ENCODE measurements at regions not wholly inside any gene's neighbourhood (a gene's known extent, or its start where the extent isn't known, plus 50 kb on each side); places are given as distances from the start of the nearest gene placed in this dataset.

GRCh38 chr12:42812871-42813270 is 223.3 kb upstream of the PRICKLE1 start:
- no peak for TF ChIP-seq CTCF (IDR thresholded peaks at IDR 0.05)
- TF ChIP-seq POLR2AphosphoS5 (IDR thresholded peaks at IDR 0.05) = no peak
- no peak for TF ChIP-seq EP300 (IDR thresholded peaks at IDR 0.05)
- TF ChIP-seq POLR2A (IDR thresholded peaks at IDR 0.05) = no peak
